GM18498 (cell line): ENCODE measurements at regions not wholly inside any gene's neighbourhood (a gene's known extent, or its start where the extent isn't known, plus 50 kb on each side); places are given as distances from the start of the nearest gene placed in this dataset.
A peak's percentile ranks its signal among the peaks of the same experiment; 100 is the strongest.

Source experiments
- ATAC-seq: cut with Tn5 transposase; IDR thresholded peaks from one replicate; pipeline ENCODE4 v1.9.1; 2021; ENCODE audit warnings: mild to moderate bottlenecking, moderate library complexity; ENCODE audit not compliant: unreplicated experiment

- peak; percentile 17 for ATAC-seq
Measured at GRCh38 chr6:144335311-144335861, 50.3 kb downstream of the UTRN start.

- ATAC-seq = peak; percentile 78
Measured at GRCh38 chr6:144335914-144336313, 50.8 kb downstream of the UTRN start.

GRCh38 chr6:144336900-144337299 is 51.8 kb downstream of the UTRN start:
- ATAC-seq = no peak

GRCh38 chr6:144338474-144338873 is 53.3 kb downstream of the UTRN start:
- ATAC-seq = no peak

GRCh38 chr6:144338951-144339700 is 54.0 kb downstream of the UTRN start:
- no peak for ATAC-seq

- ATAC-seq = no peak
Measured at GRCh38 chr6:144339859-144340452, 54.8 kb downstream of the UTRN start.

GRCh38 chr6:144340541-144341371 is 55.6 kb downstream of the UTRN start:
- ATAC-seq = no peak

- ATAC-seq = peak; percentile 49
Measured at GRCh38 chr6:144341831-144342527, 56.8 kb downstream of the UTRN start.

GRCh38 chr6:144343701-144344428 is 58.7 kb downstream of the UTRN start:
- ATAC-seq = peak; percentile 35

GRCh38 chr6:144344646-144345045 is 59.5 kb downstream of the UTRN start:
- peak; percentile 54 for ATAC-seq

- ATAC-seq = no peak
Measured at GRCh38 chr6:144345451-144345850, 60.3 kb downstream of the UTRN start.

GRCh38 chr6:144346719-144347447 is 61.7 kb downstream of the UTRN start:
- no peak for ATAC-seq

GRCh38 chr6:144347448-144347759 is 62.3 kb downstream of the UTRN start:
- ATAC-seq = no peak

- no peak for ATAC-seq
Measured at GRCh38 chr6:144347933-144348332, 62.8 kb downstream of the UTRN start.

GRCh38 chr6:144349690-144350527 is 64.8 kb downstream of the UTRN start:
- ATAC-seq = peak; percentile 38

GRCh38 chr6:144350528-144350880 is 65.4 kb downstream of the UTRN start:
- ATAC-seq = no peak

GRCh38 chr6:144351379-144352127 is 66.4 kb downstream of the UTRN start:
- no peak for ATAC-seq

- ATAC-seq = no peak
Measured at GRCh38 chr6:144352331-144352730, 67.2 kb downstream of the UTRN start.
